Transverse colon (tissue), 4 donors: ENCODE measurements at regions not wholly inside any gene's neighbourhood (a gene's known extent, or its start where the extent isn't known, plus 50 kb on each side); places are given as distances from the start of the nearest gene placed in this dataset.

Experiments used
- DNase-seq: peaks from one replicate; pipeline ENCODE4 v3.0.0-alpha.2; 2019
- H3K27ac ChIP-seq, 4 donors: fragments of 200-600 bp; sonication (generic); 2 replicates each; pipeline ENCODE4 v1.5.1; 2016 to 2018; ENCODE audit warnings: inconsistent platforms in 4 of 4
- H3K27me3 ChIP-seq: fragments of 200-600 bp; sonication (generic); 2 replicates; pipeline ENCODE4 v1.5.1; 2017; ENCODE audit warnings: inconsistent platforms
- H3K36me3 ChIP-seq, 4 donors: fragments of 200-600 bp; sonication (generic); 2 replicates each; pipeline ENCODE4 v1.5.1; 2017 to 2019; ENCODE audit warnings: inconsistent platforms in 4 of 4
- H3K4me1 ChIP-seq, 4 donors: fragments of 200-600 bp; sonication (generic); 2 replicates each; pipeline ENCODE4 v1.5.1; 2017 to 2020; ENCODE audit warnings: inconsistent platforms in 4 of 4
- H3K4me3 ChIP-seq, 4 donors: fragments of 200-600 bp; sonication (generic); 1 replicate in 1 of 4; 2 replicates in 3 of 4; pipeline versions ENCODE4 v1.5.1 to v1.6.1; 2017 to 2019; ENCODE audit warnings: inconsistent platforms in 4 of 4
- H3K9me3 ChIP-seq, 2 donors: fragments of 200-600 bp; sonication (generic); 2 replicates each; pipeline ENCODE4 v1.5.1; 2017 to 2019; ENCODE audit warnings: inconsistent platforms in 2 of 2
- EP300 ChIP-seq: sonication (generic); formaldehyde crosslinking; IDR thresholded peaks from one replicate; pipeline ENCODE4 v1.6.1; 2017; ENCODE audit warnings: antibody characterized with exemption, low read depth
- POLR2A ChIP-seq: fragments of 450-650 bp; IDR thresholded peaks from one replicate; pipeline ENCODE4 v1.6.1; 2016; ENCODE audit warnings: antibody characterized with exemption, mild to moderate bottlenecking, moderate library complexity
- POLR2AphosphoS5 ChIP-seq, 3 donors: sonication (generic); formaldehyde crosslinking; IDR thresholded peaks; one replicate each; pipeline ENCODE4 v1.6.1; 2016; ENCODE audit warnings: antibody characterized with exemption in 3 of 3
- WGBS, 2 donors: methylation state at CpG; one replicate each; pipeline ENCODE4 v1.1.5; 2018; ENCODE audit warnings: low coverage in 1 of 2; 5-methylcytosine and 5-hydroxymethylcytosine counted together
- in situ Hi-C, 4 donors: fragments of 200-750 bp; cut with MboI; loops; one replicate each; pipeline versions ENCODE4 v1.15.0 to v1.15.1; 2017; ENCODE audit warnings: low sequenced_read_pairs in 3 of 4, low pct_ligation_motif_present in 1 of 4, low pct_unique_long_range_greater_than_20kb in 1 of 4
- intact Hi-C: fragments of 100-400 bp; cut with DNase I; formaldehyde crosslinking; loops from one replicate; pipeline ENCODE4 v1.15.1; 2023; ENCODE audit warnings: low total_unique reads
- TF ChIP-seq, protein P1 (sequence below), 5 experiments: fragments of 200-600 bp in 3 of 5; fragments of 450-650 bp in 2 of 5; sonication (generic) in 3 of 5; IDR thresholded peaks; 1 replicate in 2 of 5; 2 replicates in 3 of 5; pipeline ENCODE4 v1.5.1; 2016 to 2017; ENCODE audit warnings: antibody characterized with exemption in 5 of 5, inconsistent platforms in 3 of 5, mild to moderate bottlenecking in 2 of 5, moderate library complexity in 1 of 5

DNA sequence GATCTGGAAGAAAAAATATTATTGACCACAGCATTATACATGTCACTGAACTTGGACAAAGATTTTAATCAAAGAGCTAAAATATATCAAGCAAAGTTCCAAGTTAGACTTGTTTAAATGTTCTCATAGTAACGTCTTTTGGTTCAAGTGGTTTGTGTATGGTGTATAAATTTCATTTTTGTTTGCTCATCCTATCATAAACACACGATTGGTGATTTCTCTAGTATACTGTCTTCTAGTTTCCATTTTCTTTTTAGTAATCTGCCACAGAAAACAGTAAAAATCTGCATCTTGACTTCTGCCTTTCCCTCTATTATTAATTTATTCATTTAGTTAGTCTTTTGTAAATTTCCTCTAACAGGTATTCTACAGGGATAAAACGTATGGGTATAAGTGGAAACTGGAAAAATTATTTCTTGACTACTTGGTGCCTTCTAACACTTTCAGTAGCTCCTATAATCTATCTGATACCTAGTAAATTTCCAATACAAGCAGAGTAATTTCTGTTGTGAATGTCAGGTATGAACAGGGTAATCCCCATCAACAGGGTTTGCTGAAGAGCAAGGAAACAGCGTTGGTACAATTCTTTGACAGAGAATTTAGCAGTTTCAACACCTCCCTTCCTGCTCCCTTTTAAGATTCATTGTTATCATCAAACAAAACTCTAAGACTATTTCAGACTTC, 268.0 kb downstream of the PTPRC start:
- H3K9me3 ChIP-seq, result no peaks in the 10 kb centered on the region
- H3K36me3 ChIP-seq, result no peaks in the 10 kb centered on the region
- WGBS, 2 donors, result 65 to 66% methylated on average over 4 of the region's 4 CpGs
- in situ Hi-C loops, result no loop called here
- peaks cover 0 to 7% (median 0%) of the 10 kb centered on the region in 4 donors for H3K4me1 ChIP-seq
- intact Hi-C loops, result no loop called here
- no peaks in the 10 kb centered on the region for H3K27me3 ChIP-seq
- H3K4me3 ChIP-seq, result no peak overlapping the region
- H3K27ac ChIP-seq, result no peak overlapping the region
- no peak for DNase-seq
- no peak for TF ChIP-seq POLR2A
- TF ChIP-seq, protein P1, sequence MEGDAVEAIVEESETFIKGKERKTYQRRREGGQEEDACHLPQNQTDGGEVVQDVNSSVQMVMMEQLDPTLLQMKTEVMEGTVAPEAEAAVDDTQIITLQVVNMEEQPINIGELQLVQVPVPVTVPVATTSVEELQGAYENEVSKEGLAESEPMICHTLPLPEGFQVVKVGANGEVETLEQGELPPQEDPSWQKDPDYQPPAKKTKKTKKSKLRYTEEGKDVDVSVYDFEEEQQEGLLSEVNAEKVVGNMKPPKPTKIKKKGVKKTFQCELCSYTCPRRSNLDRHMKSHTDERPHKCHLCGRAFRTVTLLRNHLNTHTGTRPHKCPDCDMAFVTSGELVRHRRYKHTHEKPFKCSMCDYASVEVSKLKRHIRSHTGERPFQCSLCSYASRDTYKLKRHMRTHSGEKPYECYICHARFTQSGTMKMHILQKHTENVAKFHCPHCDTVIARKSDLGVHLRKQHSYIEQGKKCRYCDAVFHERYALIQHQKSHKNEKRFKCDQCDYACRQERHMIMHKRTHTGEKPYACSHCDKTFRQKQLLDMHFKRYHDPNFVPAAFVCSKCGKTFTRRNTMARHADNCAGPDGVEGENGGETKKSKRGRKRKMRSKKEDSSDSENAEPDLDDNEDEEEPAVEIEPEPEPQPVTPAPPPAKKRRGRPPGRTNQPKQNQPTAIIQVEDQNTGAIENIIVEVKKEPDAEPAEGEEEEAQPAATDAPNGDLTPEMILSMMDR (IDR thresholded peaks at IDR 0.05), result no peak
- TF ChIP-seq EP300, result no peak
- TF ChIP-seq POLR2AphosphoS5 (IDR thresholded peaks at IDR 0.05), result no peak

DNA sequence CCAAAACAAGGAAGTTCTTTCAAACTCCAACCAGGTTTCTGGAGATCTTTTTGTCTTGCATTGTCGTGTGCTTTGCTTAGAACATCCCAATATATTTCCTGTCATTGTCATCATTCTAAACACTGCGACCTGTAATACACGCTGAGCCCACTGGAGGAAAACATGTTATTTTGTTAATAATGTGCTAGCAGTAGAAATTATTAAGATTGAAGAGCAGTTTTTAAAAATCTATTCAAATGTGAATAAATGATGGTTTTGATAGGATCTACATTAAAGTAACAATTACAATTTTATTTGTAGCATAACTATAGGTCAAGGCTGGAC, 268.5 kb downstream of the PTPRC start:
- intact Hi-C loops (no loop called here), in situ Hi-C loops (no loop called here)
- TF ChIP-seq POLR2A, result no peak
- TF ChIP-seq, protein P1 (IDR thresholded peaks at IDR 0.05), result no peak
- TF ChIP-seq EP300, result no peak
- no peak for TF ChIP-seq POLR2AphosphoS5 (IDR thresholded peaks at IDR 0.05)
- WGBS, 2 donors, result 78 to 80% methylated on average over 3 of the region's 3 CpGs
- no peaks in the 10 kb centered on the region for H3K36me3 ChIP-seq
- H3K27me3 ChIP-seq, result no peaks in the 10 kb centered on the region
- DNase-seq, result no peak
- H3K27ac ChIP-seq, result no peak overlapping the region
- no peaks in the 10 kb centered on the region for H3K9me3 ChIP-seq
- H3K4me1 ChIP-seq, result peaks cover 0 to 7% (median 0%) of the 10 kb centered on the region in 4 donors
- H3K4me3 ChIP-seq, result no peak overlapping the region

DNA sequence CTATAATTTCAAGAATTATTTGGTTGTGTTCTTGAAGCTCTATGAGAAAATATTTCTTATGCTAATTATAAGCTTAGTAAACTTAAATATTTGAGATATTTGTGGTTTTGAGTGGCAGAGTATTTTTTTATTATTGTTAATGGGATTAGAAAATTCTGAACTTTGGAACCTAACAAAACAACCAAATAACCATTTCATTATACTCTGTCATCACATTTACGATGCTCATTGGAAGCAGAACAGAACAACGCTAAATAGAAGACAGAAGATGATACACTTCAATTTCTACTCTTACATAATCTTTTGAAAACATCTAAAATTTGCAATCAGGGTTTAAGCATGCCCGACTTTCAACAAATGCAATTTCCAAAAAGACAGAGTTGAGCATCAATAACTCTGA, 270.2 kb downstream of the PTPRC start:
- no peaks in the 10 kb centered on the region for H3K9me3 ChIP-seq
- DNase-seq, result no peak
- H3K4me3 ChIP-seq, result no peak overlapping the region
- peaks cover 0 to 7% (median 0%) of the 10 kb centered on the region in 4 donors for H3K4me1 ChIP-seq
- TF ChIP-seq, protein P1 (IDR thresholded peaks at IDR 0.05), result no peak
- TF ChIP-seq POLR2AphosphoS5 (IDR thresholded peaks at IDR 0.05) (no peak), EP300 (no peak), POLR2A (no peak)
- no peaks in the 10 kb centered on the region for H3K27me3 ChIP-seq
- WGBS, 2 donors, result 77 to 86% methylated on average over 3 of the region's 3 CpGs
- intact Hi-C loops (no loop called here), in situ Hi-C loops (no loop called here)
- H3K27ac ChIP-seq, result no peak overlapping the region
- no peaks in the 10 kb centered on the region for H3K36me3 ChIP-seq

DNA sequence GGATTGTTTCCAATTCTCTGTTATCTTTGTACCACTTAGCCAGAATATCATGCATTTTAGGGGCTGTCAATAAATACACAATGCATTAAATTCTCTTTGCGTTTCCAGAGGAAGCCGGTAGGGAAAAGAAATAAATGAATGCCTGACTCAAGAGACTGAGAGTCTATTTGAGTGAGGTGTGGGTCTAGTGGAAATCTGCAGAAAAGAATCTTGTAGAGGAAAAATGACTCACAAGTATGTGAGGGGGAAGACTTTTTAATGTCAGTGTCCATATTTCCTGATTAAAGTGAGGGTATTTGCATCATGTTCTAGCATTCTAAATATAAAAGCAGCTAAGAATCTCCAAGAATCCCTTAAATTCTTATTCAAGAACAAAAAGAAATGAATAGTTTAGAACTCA, 271.1 kb downstream of the PTPRC start:
- DNase-seq, result no peak
- TF ChIP-seq POLR2AphosphoS5 (IDR thresholded peaks at IDR 0.05), result no peak
- TF ChIP-seq, protein P1 (IDR thresholded peaks at IDR 0.05), result no peak
- no peak for TF ChIP-seq EP300
- TF ChIP-seq POLR2A, result no peak
- Histone ChIP-seq H3K27ac (no peak overlapping the region), H3K9me3 (no peaks in the 10 kb centered on the region), H3K36me3 (no peaks in the 10 kb centered on the region), H3K27me3 (no peaks in the 10 kb centered on the region), H3K4me1 (peaks cover 0 to 4% (median 0%) of the 10 kb centered on the region in 4 donors), H3K4me3 (no peak overlapping the region)
- WGBS, 2 donors, result 82 to 92% methylated on average over 2 of the region's 2 CpGs
- intact Hi-C loops, result no loop called here
- in situ Hi-C loops, result no loop called here
